A549 (cell line): ENCODE measurements at regions not wholly inside any gene's neighbourhood (a gene's known extent, or its start where the extent isn't known, plus 50 kb on each side); places are given as distances from the start of the nearest gene placed in this dataset.

ENCODE experiments used
- CBX2 ChIP-seq: fragments of 200-600 bp; sonication (generic); IDR thresholded peaks from 2 replicates; pipeline ENCODE4 v1.6.1; 2016; ENCODE audit warnings: low read depth, mild to moderate bottlenecking, borderline replicate concordance
- CTCF ChIP-seq: fragments of >200 bp; sonication (Bioruptor Twin); formaldehyde crosslinking; IDR thresholded peaks from 3 replicates; pipeline ENCODE4 v1.5.1; 2016
- EP300 ChIP-seq, 2 experiments: fragments of >200 bp; sonication (Bioruptor Twin); formaldehyde crosslinking; IDR thresholded peaks; 2 replicates in 1 of 2; 3 replicates in 1 of 2; pipeline ENCODE4 v1.6.1; 2016 to 2017
- NPAS2 ChIP-seq: fragments of 250-450 bp; sonication (Bioruptor Pico); IDR thresholded peaks from 2 replicates; pipeline ENCODE4 v1.8.0; 2022; ENCODE audit warnings: mild to moderate bottlenecking, moderate library complexity, borderline replicate concordance
- POLR2A ChIP-seq: IDR thresholded peaks from 2 replicates; pipeline ENCODE4 v1.6.1; 2012; ENCODE audit warnings: mild to moderate bottlenecking, low read length
- REST ChIP-seq: fragments of 200-600 bp; sonication (generic); IDR thresholded peaks from 2 replicates; pipeline ENCODE4 v1.6.1; 2016; ENCODE audit warnings: antibody characterized with exemption, mild to moderate bottlenecking, moderate library complexity
- TP53 ChIP-seq: fragments of 250-450 bp; sonication (Bioruptor Pico); IDR thresholded peaks from 2 replicates; pipeline ENCODE4 v1.5.0; 2021; ENCODE audit warnings: mild to moderate bottlenecking, moderate library complexity

GRCh38 chr1:30817548-30817947 is 60.0 kb upstream of the LAPTM5 start:
- TF ChIP-seq REST (no peak), POLR2A (no peak), CTCF (no peak), TP53 (CRISPR knock-in tag) (no peak), EP300 (IDR thresholded peaks at IDR 0.05) (no peak), CBX2 (no peak), NPAS2 (CRISPR knock-in tag) (no peak)
